Body of pancreas (tissue), 4 donors: ENCODE measurements at regions not wholly inside any gene's neighbourhood (a gene's known extent, or its start where the extent isn't known, plus 50 kb on each side); places are given as distances from the start of the nearest gene placed in this dataset.
"Not testable (repeated sequence)": the region's sequence is repeated elsewhere in the genome, so short reads cannot be mapped to it uniquely, and the experiment has no call there.

ENCODE experiments used
- ATAC-seq: fragments of 150-250 bp; one replicate; pipeline ENCODE4 v1.9.1; 2016
- DNase-seq, 4 donors: peaks; one replicate each; pipeline ENCODE4 v3.0.0-alpha.2; 2019
- H3K27ac ChIP-seq, 4 donors: fragments of 200-600 bp; sonication (generic); 1 replicate in 3 of 4; 2 replicates in 1 of 4; pipeline versions ENCODE4 v1.5.1 to v1.6.1; 2016 to 2019; ENCODE audit warnings: mild to moderate bottlenecking in 1 of 4, mixed read lengths in 1 of 4, moderate library complexity in 1 of 4
- H3K27me3 ChIP-seq, 2 donors: fragments of 200-600 bp; sonication (generic); one replicate each; pipeline ENCODE4 v1.6.0; 2016; ENCODE audit warnings: mild to moderate bottlenecking in 1 of 2
- H3K36me3 ChIP-seq, 2 donors: fragments of 200-600 bp; sonication (generic); replicated peaks in 1 of 2; 2 replicates each; pipeline ENCODE4 v1.5.1; 2016; ENCODE audit warnings: low read depth in 2 of 2; ENCODE audit not compliant: insufficient read depth in 1 of 2
- H3K4me1 ChIP-seq: fragments of 200-600 bp; sonication (generic); one replicate; pipeline ENCODE4 v1.6.0; 2016
- H3K4me3 ChIP-seq, 2 donors: fragments of 200-600 bp; sonication (generic); 1 replicate in 1 of 2; 2 replicates in 1 of 2; pipeline ENCODE4 v1.5.1; 2016 to 2019
- H3K9me3 ChIP-seq, 3 donors: fragments of 200-600 bp; sonication (generic); 1 replicate in 2 of 3; 2 replicates in 1 of 3; pipeline ENCODE4 v1.5.1; 2016
- POLR2A ChIP-seq, 3 donors: fragments of 450-650 bp; IDR thresholded peaks; one replicate each; pipeline ENCODE4 v1.6.1; 2016; ENCODE audit warnings: antibody characterized with exemption in 3 of 3, mild to moderate bottlenecking in 2 of 3
- WGBS, 2 donors: methylation state at CpG; one replicate each; pipeline ENCODE4 v1.1.5; 2017; 5-methylcytosine and 5-hydroxymethylcytosine counted together
- intact Hi-C: fragments of 100-400 bp; cut with DNase I; formaldehyde crosslinking; loops from one replicate; pipeline ENCODE4 v1.15.1; 2023
- TF ChIP-seq, protein P1 (sequence below), 7 experiments: fragments of 450-650 bp in 4 of 7; fragments of 200-600 bp in 3 of 7; sonication (generic) in 3 of 7; IDR thresholded peaks; one replicate each; pipeline ENCODE4 v1.5.1; 2016 to 2019; ENCODE audit warnings: antibody characterized with exemption in 7 of 7

DNA sequence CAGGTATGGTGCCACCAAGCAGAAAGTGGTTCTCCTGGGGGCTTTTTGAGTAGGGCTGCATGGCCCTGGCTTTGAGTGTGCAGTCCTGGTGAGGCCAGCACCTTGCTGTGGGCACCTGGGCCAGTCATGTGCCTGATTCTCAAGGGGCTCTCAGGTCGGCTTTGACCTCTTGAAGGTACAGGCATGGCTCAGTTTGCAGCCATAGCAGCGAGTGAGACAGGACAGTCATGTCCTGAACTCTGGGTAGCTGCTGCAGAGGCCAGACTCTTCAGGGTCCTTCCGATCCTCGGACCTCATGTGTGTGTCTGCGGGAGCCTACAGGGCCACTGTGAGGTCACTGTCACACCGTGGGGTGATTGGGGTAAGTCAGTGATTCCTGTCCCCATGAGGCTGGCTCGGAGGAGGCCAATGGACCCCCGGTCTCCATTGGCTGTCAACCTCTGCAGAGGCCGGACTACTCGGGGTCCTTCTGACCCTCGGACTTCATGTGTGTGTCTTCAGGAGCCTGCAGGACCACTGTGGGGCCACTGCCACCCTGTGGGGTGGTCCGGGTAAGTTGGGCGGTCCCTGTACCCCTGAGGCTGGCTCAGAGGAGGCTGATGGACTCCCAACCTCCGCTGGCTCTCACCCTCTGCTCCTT is 95.2 kb upstream of the C1orf174 start:
- Histone ChIP-seq H3K4me3 (no peak overlapping the region), H3K27ac (no peak overlapping the region), H3K27me3 (no peaks in the 10 kb centered on the region), H3K36me3 (no peaks in the 10 kb centered on the region), H3K9me3 (no peaks in the 10 kb centered on the region), H3K4me1 (no peaks in the 10 kb centered on the region)
- ATAC-seq: no peak
- intact Hi-C loops: no loop called here
- TF ChIP-seq, protein P1, sequence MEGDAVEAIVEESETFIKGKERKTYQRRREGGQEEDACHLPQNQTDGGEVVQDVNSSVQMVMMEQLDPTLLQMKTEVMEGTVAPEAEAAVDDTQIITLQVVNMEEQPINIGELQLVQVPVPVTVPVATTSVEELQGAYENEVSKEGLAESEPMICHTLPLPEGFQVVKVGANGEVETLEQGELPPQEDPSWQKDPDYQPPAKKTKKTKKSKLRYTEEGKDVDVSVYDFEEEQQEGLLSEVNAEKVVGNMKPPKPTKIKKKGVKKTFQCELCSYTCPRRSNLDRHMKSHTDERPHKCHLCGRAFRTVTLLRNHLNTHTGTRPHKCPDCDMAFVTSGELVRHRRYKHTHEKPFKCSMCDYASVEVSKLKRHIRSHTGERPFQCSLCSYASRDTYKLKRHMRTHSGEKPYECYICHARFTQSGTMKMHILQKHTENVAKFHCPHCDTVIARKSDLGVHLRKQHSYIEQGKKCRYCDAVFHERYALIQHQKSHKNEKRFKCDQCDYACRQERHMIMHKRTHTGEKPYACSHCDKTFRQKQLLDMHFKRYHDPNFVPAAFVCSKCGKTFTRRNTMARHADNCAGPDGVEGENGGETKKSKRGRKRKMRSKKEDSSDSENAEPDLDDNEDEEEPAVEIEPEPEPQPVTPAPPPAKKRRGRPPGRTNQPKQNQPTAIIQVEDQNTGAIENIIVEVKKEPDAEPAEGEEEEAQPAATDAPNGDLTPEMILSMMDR (IDR thresholded peaks at IDR 0.05): no peak
- TF ChIP-seq POLR2A (IDR thresholded peaks at IDR 0.05): no peak
- DNase-seq: no peak
- WGBS, 2 donors: 33 to 65% methylated on average over 3 to 14 of the region's 14 CpGs

DNA sequence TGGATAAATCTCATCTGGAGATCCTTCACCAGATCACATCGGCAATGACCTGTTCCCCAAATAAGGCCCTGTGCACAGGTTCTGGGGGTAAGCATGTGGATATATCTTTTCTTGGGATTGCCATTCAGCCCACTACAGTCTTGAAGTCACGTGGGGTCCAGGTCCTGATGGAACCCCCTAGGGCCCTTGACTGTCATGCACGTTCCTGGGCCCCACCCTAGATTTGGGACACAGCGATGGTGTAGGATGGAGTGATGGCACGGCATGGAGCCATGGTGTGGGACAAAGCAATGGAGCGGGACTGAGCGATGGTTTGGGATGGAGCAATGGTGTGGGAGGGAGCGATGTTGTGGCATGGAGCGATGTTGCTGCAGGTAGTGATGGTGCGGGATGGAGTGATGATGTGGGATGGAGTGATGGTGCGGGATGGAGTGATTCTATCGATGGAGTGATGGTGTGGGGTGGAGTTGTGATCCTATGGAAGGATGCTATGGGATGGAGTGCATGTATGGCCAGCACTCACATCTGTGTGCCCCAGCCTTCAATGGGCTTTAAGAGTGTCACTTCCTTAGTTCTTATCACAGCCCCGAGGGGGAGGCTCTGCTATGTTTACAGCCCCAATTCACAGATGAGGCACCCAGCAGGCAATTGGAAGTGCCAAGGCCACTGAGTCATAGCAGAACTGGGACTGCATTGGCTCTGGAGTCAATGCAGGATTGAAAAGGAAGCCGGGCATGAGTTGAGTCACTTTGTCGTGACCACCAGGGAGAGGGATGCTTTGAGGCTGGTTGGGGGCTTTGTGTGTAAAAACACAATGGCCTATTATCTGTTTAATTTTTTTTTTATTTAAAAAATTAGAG is 97.0 kb upstream of the C1orf174 start:
- H3K27ac ChIP-seq: no peak overlapping the region
- no peaks in the 10 kb centered on the region for H3K36me3 ChIP-seq
- H3K4me3 ChIP-seq: no peak overlapping the region
- no peak for DNase-seq
- WGBS, 2 donors: 68 to 75% methylated on average over 15 of the region's 15 CpGs
- intact Hi-C loops: no loop called here
- H3K27me3 ChIP-seq: no peaks in the 10 kb centered on the region
- no peaks in the 10 kb centered on the region for H3K9me3 ChIP-seq
- H3K4me1 ChIP-seq: no peaks in the 10 kb centered on the region
- no peak for ATAC-seq
- TF ChIP-seq POLR2A (IDR thresholded peaks at IDR 0.05): no peak
- TF ChIP-seq, protein P1 (IDR thresholded peaks at IDR 0.05): no peak

DNA sequence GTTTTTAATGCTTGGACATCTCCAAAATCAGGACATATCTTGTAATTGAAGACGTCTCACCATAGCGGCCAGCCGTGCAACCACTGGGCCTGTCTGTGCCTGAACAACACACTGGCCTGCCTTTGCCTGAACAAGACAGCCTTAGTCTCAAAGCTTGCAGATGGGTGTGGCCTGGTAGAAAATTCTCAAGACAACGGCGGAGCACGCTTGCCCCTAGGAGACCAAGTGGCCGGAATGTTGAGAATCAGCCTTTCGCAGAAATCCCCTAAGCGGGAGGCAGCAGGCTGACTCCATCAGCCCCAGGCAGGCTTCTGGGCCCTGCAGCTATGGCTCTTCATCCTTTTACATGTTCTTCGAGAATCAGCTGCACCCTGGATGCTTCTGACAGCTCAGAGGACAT is 98.0 kb upstream of the C1orf174 start:
- TF ChIP-seq POLR2A (IDR thresholded peaks at IDR 0.05): no peak
- TF ChIP-seq, protein P1 (IDR thresholded peaks at IDR 0.05): no peak
- intact Hi-C loops: no loop called here
- Histone ChIP-seq H3K27me3 (no peaks in the 10 kb centered on the region), H3K4me3 (no peak overlapping the region), H3K9me3 (no peaks in the 10 kb centered on the region), H3K27ac (no peak overlapping the region), H3K36me3 (no peaks in the 10 kb centered on the region), H3K4me1 (no peaks in the 10 kb centered on the region)
- ATAC-seq (no peak), DNase-seq (peak in 1 of 4 donors; percentile 5)
- 70 to 75% methylated on average over 10 of the region's 10 CpGs for WGBS, 2 donors

DNA sequence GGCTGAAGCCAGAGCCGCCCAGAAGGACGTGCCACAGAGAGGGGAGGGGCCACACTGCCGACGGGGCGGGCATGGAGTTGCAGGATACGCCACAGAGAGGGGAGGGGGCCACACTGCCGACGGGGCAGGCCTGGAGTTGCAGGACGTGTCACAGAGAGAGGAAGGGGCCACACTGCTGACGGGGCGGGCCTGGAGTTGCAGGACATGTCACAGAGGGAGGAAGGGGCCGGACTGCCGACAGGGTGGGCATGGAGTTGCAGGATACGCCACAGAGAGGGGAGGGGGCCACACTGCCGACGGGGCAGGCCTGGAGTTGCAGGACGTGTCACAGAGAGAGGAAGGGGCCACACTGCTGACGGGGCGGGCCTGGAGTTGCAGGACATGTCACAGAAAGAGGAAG is 99.4 kb upstream of the C1orf174 start:
- H3K27ac ChIP-seq, ATAC-seq, H3K27me3 ChIP-seq, H3K9me3 ChIP-seq, H3K36me3 ChIP-seq, H3K4me1 ChIP-seq, intact Hi-C loops, H3K4me3 ChIP-seq: not testable (repeated sequence)
- WGBS, 2 donors: 24 to 28% methylated on average over 14 to 15 of the region's 19 CpGs
- DNase-seq: peak in 1 of 4 donors; percentile 1

DNA sequence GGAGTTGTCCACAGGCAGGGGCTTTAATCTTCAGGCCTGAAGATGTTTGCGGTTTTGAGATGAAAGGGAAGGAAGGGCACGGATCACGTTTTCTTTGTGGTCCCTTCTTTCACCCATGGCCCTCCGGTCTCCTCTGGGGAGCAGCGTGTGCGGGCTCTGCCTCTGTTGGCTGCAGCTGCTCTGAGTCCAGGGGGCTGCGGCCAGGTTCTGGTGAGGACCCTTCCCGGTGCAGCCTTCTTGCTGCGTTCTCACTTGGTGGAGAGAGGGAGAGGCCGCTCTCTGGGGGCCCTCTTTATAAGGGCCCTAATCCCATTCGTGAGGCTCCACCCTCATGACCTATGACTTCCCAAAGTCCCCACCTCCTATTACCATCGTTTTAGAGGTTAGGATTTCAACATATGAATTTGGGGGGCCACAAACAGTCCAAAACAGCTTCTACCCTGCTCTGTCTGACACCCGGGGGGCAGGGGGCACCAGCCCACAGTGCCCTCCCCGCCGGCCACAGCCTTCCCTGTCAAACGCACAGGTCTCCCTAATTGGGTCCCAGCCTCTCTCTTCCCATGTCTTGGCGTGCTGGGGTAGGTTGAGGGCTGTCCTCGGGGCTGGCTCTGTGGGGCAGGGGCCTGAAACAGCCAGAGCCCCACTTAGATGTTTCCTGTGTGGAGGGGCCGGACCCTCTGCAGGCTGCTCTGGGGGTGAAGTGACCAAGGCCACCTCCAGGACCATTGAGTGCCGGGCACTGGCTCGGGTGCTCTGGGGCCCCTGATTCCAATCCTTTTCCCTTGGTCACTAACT is 100.1 kb upstream of the C1orf174 start:
- DNase-seq (peak in 1 of 4 donors; percentile 5), ATAC-seq (no peak)
- Histone ChIP-seq H3K36me3 (no peaks in the 10 kb centered on the region), H3K27me3 (no peaks in the 10 kb centered on the region), H3K9me3 (no peaks in the 10 kb centered on the region), H3K4me3 (no peak overlapping the region), H3K4me1 (no peaks in the 10 kb centered on the region), H3K27ac (no peak overlapping the region)
- intact Hi-C loops: no loop called here
- no peak for TF ChIP-seq POLR2A (IDR thresholded peaks at IDR 0.05)
- TF ChIP-seq, protein P1 (IDR thresholded peaks at IDR 0.05): no peak
- 49 to 50% methylated on average over 11 to 21 of the region's 21 CpGs for WGBS, 2 donors
